ENCODE measurements at regions not wholly inside any gene's neighbourhood (a gene's known extent, or its start where the extent isn't known, plus 50 kb on each side); places are given as distances from the start of the nearest gene placed in this dataset.
"Not testable (repeated sequence)": the region's sequence is repeated elsewhere in the genome, so short reads cannot be mapped to it uniquely, and the experiment has no call there.

DNA sequence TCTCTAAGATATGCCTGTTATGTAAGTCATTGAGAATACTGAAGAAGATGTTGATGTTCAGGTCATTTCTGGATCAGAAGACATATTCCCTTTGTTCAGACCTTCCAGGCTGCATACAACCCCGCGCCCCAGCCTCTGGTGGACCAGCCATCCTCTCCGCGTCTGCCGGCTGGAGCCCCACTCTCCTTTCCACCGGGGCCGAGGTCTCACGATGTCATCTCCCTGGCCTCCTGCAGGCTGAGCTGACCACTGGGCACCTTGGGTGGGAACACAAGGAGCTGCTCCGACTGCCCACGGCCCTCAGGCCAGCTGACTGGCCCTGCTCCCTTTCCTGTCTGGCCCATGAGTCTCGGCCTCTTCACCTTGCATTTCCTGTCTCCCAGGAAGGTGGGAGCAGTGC, 124.6 kb downstream of the SHANK2 start:
- DNase-seq (ENCODE audit: low spot score) = no peak

DNA sequence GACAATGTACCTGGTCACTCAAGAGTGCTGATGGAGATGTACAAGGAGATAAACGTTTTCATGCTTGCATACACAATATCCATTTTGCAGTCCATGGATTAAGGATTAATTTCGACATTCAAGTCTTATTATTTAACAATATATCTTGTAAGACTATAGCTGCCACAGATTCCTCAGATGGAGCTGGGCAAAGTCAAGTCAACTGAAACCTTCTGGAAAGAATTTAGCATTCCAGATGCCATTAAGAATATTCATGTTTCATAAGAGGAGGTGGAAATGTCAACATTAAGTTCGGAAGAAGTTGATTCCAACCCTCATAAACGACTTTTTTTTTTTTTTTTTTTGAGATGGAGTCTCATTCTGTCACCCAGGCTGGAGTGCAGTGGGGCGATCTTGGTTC, 126.0 kb downstream of the SHANK2 start:
- not testable (repeated sequence) for DNase-seq (ENCODE audit: low spot score)

GRCh38 chr11:71125150-71125549, 127.2 kb downstream of the SHANK2 start:
- no peak for DNase-seq (ENCODE audit: low spot score)

DNA sequence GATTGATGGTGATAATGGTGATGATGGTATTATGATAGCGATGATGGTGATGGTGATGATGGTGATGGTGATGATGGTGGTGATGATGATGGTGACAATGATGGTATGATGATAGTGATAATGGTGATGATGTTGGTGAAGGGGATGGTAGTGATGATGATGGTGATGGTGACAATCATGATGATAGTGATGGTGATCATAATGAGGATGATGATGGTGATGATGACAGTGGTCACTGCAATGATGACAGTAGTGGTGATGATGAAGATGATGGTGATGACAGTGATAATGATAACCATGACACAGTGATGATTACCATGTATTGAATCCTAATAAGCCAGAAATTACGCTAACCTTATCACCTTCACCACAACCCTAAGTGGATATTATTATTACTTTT, 128.2 kb downstream of the SHANK2 start:
- DNase-seq (ENCODE audit: low spot score) = no peak

DNA sequence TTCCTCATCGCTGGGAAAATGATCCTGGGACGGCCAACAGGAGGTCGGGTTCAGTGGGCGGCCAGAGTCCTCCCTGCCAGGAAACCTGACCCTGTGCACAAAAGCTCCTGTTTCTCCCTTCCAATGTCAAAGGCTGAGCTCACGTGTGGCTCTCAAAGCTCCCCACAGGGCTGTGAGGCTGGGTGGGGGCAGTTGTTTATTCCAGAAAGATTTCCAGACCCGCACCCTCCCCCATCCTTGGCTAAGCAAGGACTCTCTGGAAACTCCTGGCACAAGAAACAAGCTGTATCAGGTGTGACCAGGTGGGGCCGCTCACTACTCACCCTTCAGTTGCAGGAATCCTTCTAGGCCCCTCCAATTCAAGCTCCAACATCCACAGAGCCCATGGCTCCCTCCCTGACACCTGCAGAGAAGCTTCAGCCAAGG, 131.9 kb downstream of the SHANK2 start:
- DNase-seq (ENCODE audit: low spot score) = peak; percentile 72

DNA sequence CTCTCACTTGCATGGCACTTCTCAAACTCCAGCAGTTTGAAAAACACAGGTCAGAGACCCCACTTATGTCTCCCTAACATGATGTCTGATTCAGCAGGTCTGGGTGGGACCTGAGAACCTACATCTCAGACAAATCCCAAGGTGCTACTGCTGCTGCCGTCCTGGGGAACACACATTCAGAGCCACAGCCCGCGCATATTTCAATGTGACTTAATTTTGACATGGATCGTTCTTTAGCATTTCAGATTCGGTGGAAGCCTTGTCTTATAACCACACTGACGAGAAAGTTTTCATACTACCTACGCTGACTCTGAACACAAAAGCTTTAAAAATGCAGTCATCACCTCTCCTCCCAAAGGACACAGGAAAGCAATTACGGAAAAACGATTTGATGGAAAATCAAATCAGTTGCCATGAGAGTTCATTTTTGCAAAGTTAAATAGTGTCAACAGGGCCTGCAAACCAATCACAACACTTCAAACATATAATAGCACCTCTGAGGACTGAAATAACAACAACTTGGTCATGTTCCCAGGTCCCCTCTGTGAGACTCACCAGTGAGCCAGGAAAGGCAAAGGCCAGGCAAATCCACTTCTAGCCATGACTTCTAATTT, 132.6 kb downstream of the SHANK2 start:
- DNase-seq (ENCODE audit: low spot score) = no peak

GRCh38 chr11:71118671-71119250, 133.6 kb downstream of the SHANK2 start:
- DNase-seq (ENCODE audit: low spot score) = no peak

DNA sequence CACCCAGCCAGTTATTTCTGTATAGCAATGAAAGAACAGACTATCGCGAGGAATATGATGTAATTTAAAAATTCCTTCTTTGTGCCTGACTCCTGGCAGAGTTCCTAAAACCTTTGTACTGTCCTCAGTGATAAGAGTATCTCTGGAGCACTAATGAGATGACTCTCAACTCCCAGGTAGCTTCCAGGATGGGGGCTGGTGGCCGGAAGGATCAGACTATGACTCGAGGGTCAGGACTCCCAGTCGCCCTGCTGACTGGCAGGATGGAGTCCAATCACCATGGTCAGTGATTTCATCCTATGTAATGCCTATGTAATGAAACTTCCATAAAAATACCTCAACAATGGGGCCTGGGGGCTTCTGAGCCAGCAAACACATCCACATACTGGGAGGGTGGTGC, 135.1 kb downstream of the SHANK2 start:
- no peak for DNase-seq (ENCODE audit: low spot score)

DNA sequence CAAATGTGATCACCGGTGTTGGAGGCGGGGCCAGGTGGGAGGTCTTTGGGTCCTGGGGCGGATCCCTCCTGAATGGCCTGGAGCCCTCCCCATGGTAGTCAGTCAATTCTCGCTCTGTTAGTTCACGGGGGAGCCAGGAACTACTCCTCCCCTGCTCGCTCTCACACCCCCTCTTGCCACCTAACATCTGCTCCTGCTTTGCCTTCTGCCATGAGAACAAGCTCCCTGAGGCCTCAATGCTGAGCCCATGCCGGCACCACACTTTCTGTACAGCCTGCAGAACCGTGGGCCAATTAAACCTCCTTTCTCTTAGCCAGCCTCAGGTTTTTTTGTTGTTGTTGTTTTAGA, 135.7 kb downstream of the SHANK2 start:
- no peak for DNase-seq (ENCODE audit: low spot score)

- DNase-seq (ENCODE audit: low spot score) = no peak
Measured at GRCh38 chr11:71115770-71116692, 136.3 kb downstream of the SHANK2 start.

GRCh38 chr11:71114124-71114851, 138.1 kb downstream of the SHANK2 start:
- no peak for DNase-seq (ENCODE audit: low spot score)

- DNase-seq (ENCODE audit: low spot score) = no peak
Measured at GRCh38 chr11:71112990-71113389, 139.4 kb downstream of the SHANK2 start.

- DNase-seq (ENCODE audit: low spot score) = no peak
Measured at GRCh38 chr11:71112454-71112853, 139.9 kb downstream of the SHANK2 start.

- no peak for DNase-seq (ENCODE audit: low spot score)
Measured at GRCh38 chr11:71109586-71109985, 142.8 kb downstream of the SHANK2 start.

GRCh38 chr11:71109186-71109585, 143.2 kb downstream of the SHANK2 start:
- no peak for DNase-seq (ENCODE audit: low spot score)

- no peak for DNase-seq (ENCODE audit: low spot score)
Measured at GRCh38 chr11:71108013-71108865, 144.1 kb downstream of the SHANK2 start.

DNA sequence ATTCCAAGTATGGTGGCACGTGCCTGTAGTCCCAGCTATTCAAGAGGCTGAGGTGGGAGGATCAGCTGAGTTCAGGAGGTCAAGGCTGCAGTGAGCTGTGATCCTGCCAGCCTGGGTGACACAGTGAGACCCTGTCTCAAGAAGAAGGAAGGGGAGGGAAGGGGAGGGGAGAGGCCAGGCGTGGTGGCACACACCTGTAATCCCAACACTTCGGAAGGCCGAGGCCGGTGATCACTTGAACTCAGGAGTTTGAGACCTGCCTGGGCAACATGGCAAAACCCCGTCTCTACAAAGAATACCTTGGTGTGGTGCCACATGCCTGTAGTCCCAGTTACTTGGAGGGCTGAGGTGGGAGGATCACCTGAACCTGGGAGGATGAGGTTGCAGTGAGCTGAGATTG, 145.7 kb downstream of the SHANK2 start:
- DNase-seq (ENCODE audit: low spot score) = no peak

- DNase-seq (ENCODE audit: low spot score) = no peak
Measured at GRCh38 chr11:71103266-71103665, 149.1 kb downstream of the SHANK2 start.

DNA sequence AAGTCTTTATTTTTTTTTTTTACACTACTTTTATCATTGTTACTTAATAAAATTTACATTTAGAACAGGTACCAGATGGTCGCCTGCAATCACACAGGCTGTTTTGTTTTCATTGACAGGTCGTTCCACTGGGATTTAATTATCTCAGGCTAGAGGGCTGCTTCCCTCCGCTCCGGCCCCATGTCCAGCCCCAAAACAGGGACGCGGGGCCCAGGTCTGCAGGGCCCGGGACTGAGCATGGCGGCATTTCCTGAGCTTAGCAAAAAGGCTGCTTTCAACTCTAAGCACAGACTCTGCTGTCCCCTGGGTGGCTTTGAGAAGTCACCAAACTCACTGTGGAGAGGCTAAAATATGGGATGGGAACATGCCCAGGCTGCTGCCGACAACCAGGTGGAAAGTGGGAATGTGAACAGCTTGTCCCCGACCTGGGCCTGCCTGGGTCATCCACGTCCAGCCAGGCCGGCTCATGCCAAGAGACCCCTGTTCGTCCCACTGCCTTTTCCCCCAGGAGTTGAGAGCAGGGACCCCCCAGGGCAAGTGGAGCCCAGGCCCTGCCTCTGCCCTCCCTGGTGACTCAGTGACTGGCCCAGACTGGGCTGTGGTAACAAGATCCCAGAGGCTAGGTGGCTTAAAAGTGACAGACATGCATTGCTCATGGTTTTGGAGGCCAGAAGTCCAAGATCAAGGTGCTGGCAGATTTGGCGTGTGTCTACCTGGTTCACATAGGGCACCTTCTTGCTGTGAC, 150.0 kb downstream of the SHANK2 start:
- no peak for DNase-seq (ENCODE audit: low spot score)

GRCh38 chr11:71101606-71102005, 150.8 kb downstream of the SHANK2 start:
- no peak for DNase-seq (ENCODE audit: low spot score)

Data from HT-29 (cell line).